HG02642 (cell line): ENCODE measurements at regions not wholly inside any gene's neighbourhood (a gene's known extent, or its start where the extent isn't known, plus 50 kb on each side); places are given as distances from the start of the nearest gene placed in this dataset.
"Not testable (repeated sequence)": the region's sequence is repeated elsewhere in the genome, so short reads cannot be mapped to it uniquely, and the experiment has no call there.

Experiments
- ATAC-seq: cut with Tn5 transposase; IDR thresholded peaks from one replicate; pipeline ENCODE4 v1.9.1; 2021; ENCODE audit warnings: mild to moderate bottlenecking; ENCODE audit not compliant: unreplicated experiment, poor library complexity

- ATAC-seq: no peak
Observed at GRCh38 chr11:38612701-38613100, 2014.7 kb upstream of the RAG2 start.

- ATAC-seq: not testable (repeated sequence)
Observed at GRCh38 chr11:38601371-38601770, 2003.3 kb upstream of the RAG2 start.

GRCh38 chr11:38598418-38598817 lies 2000.4 kb upstream of the RAG2 start:
- no peak for ATAC-seq

GRCh38 chr11:38595359-38596016 lies 1997.5 kb upstream of the RAG2 start:
- ATAC-seq: not testable (repeated sequence)

GRCh38 chr11:38594895-38595294 lies 1996.9 kb upstream of the RAG2 start:
- no peak for ATAC-seq

GRCh38 chr11:38593649-38594048 lies 1995.6 kb upstream of the RAG2 start:
- no peak for ATAC-seq

- ATAC-seq: no peak
Observed at GRCh38 chr11:38582756-38583155, 1984.7 kb upstream of the RAG2 start.

- no peak for ATAC-seq
Observed at GRCh38 chr11:38582151-38582550, 1984.1 kb upstream of the RAG2 start.

GRCh38 chr11:38577769-38578168 lies 1979.7 kb upstream of the RAG2 start:
- ATAC-seq: no peak

GRCh38 chr11:38562562-38562961 lies 1964.5 kb upstream of the RAG2 start:
- no peak for ATAC-seq

- ATAC-seq: no peak
Observed at GRCh38 chr11:38553148-38553547, 1955.1 kb upstream of the RAG2 start.

GRCh38 chr11:38547462-38547861 lies 1949.4 kb upstream of the RAG2 start:
- ATAC-seq: no peak

GRCh38 chr11:38543986-38544385 lies 1946.0 kb upstream of the RAG2 start:
- no peak for ATAC-seq

GRCh38 chr11:38543311-38543710 lies 1945.3 kb upstream of the RAG2 start:
- ATAC-seq: no peak

- ATAC-seq: no peak
Observed at GRCh38 chr11:38538866-38539680, 1941.0 kb upstream of the RAG2 start.

- ATAC-seq: no peak
Observed at GRCh38 chr11:38530226-38530625, 1932.2 kb upstream of the RAG2 start.

- no peak for ATAC-seq
Observed at GRCh38 chr11:38524945-38525344, 1926.9 kb upstream of the RAG2 start.

GRCh38 chr11:38517991-38518390 lies 1920.0 kb upstream of the RAG2 start:
- no peak for ATAC-seq

- ATAC-seq: not testable (repeated sequence)
Observed at GRCh38 chr11:38512830-38513229, 1914.8 kb upstream of the RAG2 start.

GRCh38 chr11:38510041-38510440 lies 1912.0 kb upstream of the RAG2 start:
- ATAC-seq: no peak

- ATAC-seq: no peak
Observed at GRCh38 chr11:38503876-38504275, 1905.8 kb upstream of the RAG2 start.

GRCh38 chr11:38498721-38499120 lies 1900.7 kb upstream of the RAG2 start:
- ATAC-seq: no peak
